ENCODE measurements at regions not wholly inside any gene's neighbourhood (a gene's known extent, or its start where the extent isn't known, plus 50 kb on each side); places are given as distances from the start of the nearest gene placed in this dataset.

DNA sequence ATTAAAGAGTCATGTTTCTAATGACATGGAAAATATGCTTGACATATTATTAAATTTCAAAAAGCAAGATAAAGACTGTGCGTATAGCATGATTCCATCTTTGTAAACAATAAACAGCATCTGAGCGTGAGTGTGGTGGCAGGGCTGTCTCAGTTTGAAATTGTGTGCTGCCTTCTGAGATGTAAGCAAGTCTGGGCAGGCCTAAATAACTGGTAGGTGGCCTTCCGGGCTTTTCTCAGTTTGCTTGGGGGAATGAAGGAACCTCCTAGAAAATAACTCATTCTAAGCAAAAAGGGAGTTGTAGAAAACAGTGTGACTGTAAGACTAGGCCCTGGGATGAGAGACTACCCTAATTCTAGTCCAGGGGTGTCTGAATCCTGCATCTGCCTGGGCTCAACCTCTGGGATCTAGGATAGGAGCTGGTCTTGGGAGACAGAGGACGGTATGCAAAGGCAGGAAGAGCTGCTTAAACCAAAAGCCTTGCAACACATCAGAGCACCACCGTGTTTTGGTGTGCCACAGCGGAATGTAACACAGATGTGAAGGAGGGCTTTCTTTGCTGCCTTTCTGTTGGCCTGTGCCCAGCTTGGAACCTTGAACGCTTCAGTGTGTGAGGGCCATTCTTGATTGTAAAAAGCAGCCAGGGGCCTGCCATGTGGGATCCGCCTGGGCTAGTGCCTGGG is 63.5 kb upstream of the L3MBTL3 start:
- no peak for TF ChIP-seq EZH2phosphoT487 (IDR thresholded peaks at IDR 0.05; ENCODE audit: borderline replicate concordance, low read depth, low read length)
- TF ChIP-seq, protein P1, sequence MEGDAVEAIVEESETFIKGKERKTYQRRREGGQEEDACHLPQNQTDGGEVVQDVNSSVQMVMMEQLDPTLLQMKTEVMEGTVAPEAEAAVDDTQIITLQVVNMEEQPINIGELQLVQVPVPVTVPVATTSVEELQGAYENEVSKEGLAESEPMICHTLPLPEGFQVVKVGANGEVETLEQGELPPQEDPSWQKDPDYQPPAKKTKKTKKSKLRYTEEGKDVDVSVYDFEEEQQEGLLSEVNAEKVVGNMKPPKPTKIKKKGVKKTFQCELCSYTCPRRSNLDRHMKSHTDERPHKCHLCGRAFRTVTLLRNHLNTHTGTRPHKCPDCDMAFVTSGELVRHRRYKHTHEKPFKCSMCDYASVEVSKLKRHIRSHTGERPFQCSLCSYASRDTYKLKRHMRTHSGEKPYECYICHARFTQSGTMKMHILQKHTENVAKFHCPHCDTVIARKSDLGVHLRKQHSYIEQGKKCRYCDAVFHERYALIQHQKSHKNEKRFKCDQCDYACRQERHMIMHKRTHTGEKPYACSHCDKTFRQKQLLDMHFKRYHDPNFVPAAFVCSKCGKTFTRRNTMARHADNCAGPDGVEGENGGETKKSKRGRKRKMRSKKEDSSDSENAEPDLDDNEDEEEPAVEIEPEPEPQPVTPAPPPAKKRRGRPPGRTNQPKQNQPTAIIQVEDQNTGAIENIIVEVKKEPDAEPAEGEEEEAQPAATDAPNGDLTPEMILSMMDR (conservative IDR thresholded peaks at IDR 0.05; ENCODE audit: low read length): no peak

Measured in OCI-LY7 (cell line).